Smooth muscle cell (in vitro differentiated cells): ENCODE measurements at regions not wholly inside any gene's neighbourhood (a gene's known extent, or its start where the extent isn't known, plus 50 kb on each side); places are given as distances from the start of the nearest gene placed in this dataset.

Experiments
- DNase-seq: peaks from one replicate; lab custom pipeline; 2025; ENCODE audit not compliant: unreplicated experiment; lab: John Stamatoyannopoulos, UW
- H2AFZ ChIP-seq: fragments of 200-600 bp; sonication (generic); 2 replicates; pipeline ENCODE4 v1.6.0; 2016; ENCODE audit warnings: antibody characterized with exemption, low read depth, mild to moderate bottlenecking
- H3F3A ChIP-seq: fragments of 200-600 bp; sonication (generic); 2 replicates; pipeline ENCODE4 v1.6.0; 2017; ENCODE audit warnings: antibody characterized with exemption, low read depth
- H3K27ac ChIP-seq: fragments of 200-600 bp; sonication (generic); 2 replicates; pipeline ENCODE4 v1.5.1; 2016; ENCODE audit warnings: low read depth, mild to moderate bottlenecking
- H3K27me3 ChIP-seq: fragments of 200-600 bp; sonication (generic); 2 replicates; pipeline ENCODE4 v1.6.1; 2016; ENCODE audit warnings: low read depth, mild to moderate bottlenecking
- H3K36me3 ChIP-seq: fragments of 200-600 bp; sonication (generic); 2 replicates; pipeline ENCODE4 v1.5.1; 2016; ENCODE audit warnings: low read depth
- H3K4me1 ChIP-seq: fragments of 200-600 bp; sonication (generic); 2 replicates; pipeline ENCODE4 v1.5.1; 2016; ENCODE audit warnings: low read depth
- H3K4me2 ChIP-seq: fragments of 200-600 bp; sonication (generic); 2 replicates; pipeline ENCODE4 v1.6.0; 2016; ENCODE audit warnings: mild to moderate bottlenecking
- H3K4me3 ChIP-seq: fragments of 200-600 bp; sonication (generic); 2 replicates; pipeline ENCODE4 v1.5.1; 2016; ENCODE audit warnings: mild to moderate bottlenecking
- H3K79me2 ChIP-seq: fragments of 200-600 bp; sonication (generic); 2 replicates; pipeline ENCODE4 v1.6.0; 2016; ENCODE audit warnings: low read depth, mild to moderate bottlenecking
- H3K9ac ChIP-seq: fragments of 200-600 bp; sonication (generic); 2 replicates; pipeline ENCODE4 v1.6.0; 2016; ENCODE audit warnings: low read depth
- H3K9me3 ChIP-seq: fragments of 200-600 bp; sonication (generic); replicated peaks from 2 replicates; pipeline ENCODE4 v1.5.1; 2016; ENCODE audit warnings: low read depth
- H4K20me1 ChIP-seq: fragments of 200-600 bp; sonication (generic); 2 replicates; pipeline ENCODE4 v1.6.0; 2016; ENCODE audit warnings: low read depth
- CTCF ChIP-seq: fragments of 200-600 bp; sonication (generic); IDR thresholded peaks from 2 replicates; pipeline ENCODE4 v1.5.1; 2017; ENCODE audit warnings: borderline replicate concordance, mild to moderate bottlenecking, antibody characterized with exemption; ENCODE audit not compliant: insufficient read depth, poor library complexity, severe bottlenecking
- WGBS: methylation state at CpG from one replicate; pipeline ENCODE4 v1.1.7; 2016; ENCODE audit warnings: low lambda C conversion rate; 5-methylcytosine and 5-hydroxymethylcytosine counted together

- Histone ChIP-seq H3K9ac (no peak overlapping the region), H3K27me3 (peaks cover 24% of the 10 kb centered on the region), H3F3A (no peaks in the 10 kb centered on the region), H2AFZ (no peak overlapping the region), H3K4me1 (no peaks in the 10 kb centered on the region), H3K27ac (no peak overlapping the region), H3K36me3 (no peaks in the 10 kb centered on the region), H3K4me3 (no peak overlapping the region), H3K4me2 (no peak overlapping the region), H3K9me3 (no peaks in the 10 kb centered on the region), H3K79me2 (no peaks in the 10 kb centered on the region), H4K20me1 (no peaks in the 10 kb centered on the region)
- TF ChIP-seq CTCF, result no peak
- WGBS, result 56% methylated on average over 1 of the region's 1 CpG
- DNase-seq, result no peak
Measured at GRCh38 chr1:216936779-216937178, 213.6 kb upstream of the ESRRG start.

GRCh38 chr1:216935901-216936300 lies 212.7 kb upstream of the ESRRG start:
- no peak overlapping the region for H3K9ac ChIP-seq
- no peak overlapping the region for H3K4me3 ChIP-seq
- peaks cover 24% of the 10 kb centered on the region for H3K27me3 ChIP-seq
- 81% methylated on average over 3 of the region's 3 CpGs for WGBS
- DNase-seq, result no peak
- H3K79me2 ChIP-seq, result no peaks in the 10 kb centered on the region
- no peaks in the 10 kb centered on the region for H3K4me1 ChIP-seq
- H3K27ac ChIP-seq, result no peak overlapping the region
- no peak overlapping the region for H2AFZ ChIP-seq
- H4K20me1 ChIP-seq, result no peaks in the 10 kb centered on the region
- no peaks in the 10 kb centered on the region for H3K9me3 ChIP-seq
- no peak for TF ChIP-seq CTCF
- H3K4me2 ChIP-seq, result no peak overlapping the region
- H3F3A ChIP-seq, result no peaks in the 10 kb centered on the region
- H3K36me3 ChIP-seq, result no peaks in the 10 kb centered on the region

- Histone ChIP-seq H3K79me2 (no peaks in the 10 kb centered on the region), H3K4me3 (no peak overlapping the region), H3K4me1 (peaks cover 8% of the 10 kb centered on the region), H4K20me1 (no peaks in the 10 kb centered on the region), H3K9ac (no peak overlapping the region), H3K4me2 (no peak overlapping the region), H3K27ac (no peak overlapping the region), H3K36me3 (no peaks in the 10 kb centered on the region), H3K27me3 (peaks cover 10% of the 10 kb centered on the region), H3K9me3 (no peaks in the 10 kb centered on the region), H2AFZ (no peak overlapping the region), H3F3A (no peaks in the 10 kb centered on the region)
- 91% methylated on average over 3 of the region's 3 CpGs for WGBS
- no peak for TF ChIP-seq CTCF
- no peak for DNase-seq
Measured at GRCh38 chr1:216932424-216932823, 209.2 kb upstream of the ESRRG start.

GRCh38 chr1:216929870-216930582 lies 206.8 kb upstream of the ESRRG start:
- no peak overlapping the region for H3K27ac ChIP-seq
- no peak for TF ChIP-seq CTCF
- 86% methylated on average over 2 of the region's 2 CpGs for WGBS

More at GRCh38 chr1:216929870-216930582, 206.8 kb upstream of the ESRRG start:
- no peak for DNase-seq
- Histone ChIP-seq H3K9ac (no peak overlapping the region), H3K4me3 (no peak overlapping the region), H3K27me3 (no peaks in the 10 kb centered on the region), H2AFZ (no peak overlapping the region), H3F3A (no peaks in the 10 kb centered on the region), H3K9me3 (no peaks in the 10 kb centered on the region), H3K79me2 (no peaks in the 10 kb centered on the region), H3K4me1 (peaks cover 22% of the 10 kb centered on the region), H3K36me3 (no peaks in the 10 kb centered on the region), H3K4me2 (no peak overlapping the region), H4K20me1 (no peaks in the 10 kb centered on the region)
